Natural killer cell (primary cell): ENCODE measurements at regions not wholly inside any gene's neighbourhood (a gene's known extent, or its start where the extent isn't known, plus 50 kb on each side); places are given as distances from the start of the nearest gene placed in this dataset.

Experiments
- ATAC-seq, 3 donors: fragments of 150-1000 bp in 2 of 3; fragments of 200-7000 bp in 1 of 3; cut with Tn5 transposase; 1 replicate in 1 of 3; 2 replicates in 2 of 3; pipeline ENCODE4 v1.10.0; 2021; ENCODE audit warnings: mild to moderate bottlenecking in 2 of 3, moderate library complexity in 2 of 3
- DNase-seq, 2 donors: peaks; one replicate each; pipeline versions ENCODE4 v3.0.0 to v3.0.0-alpha.2; 2013 to 2021; ENCODE audit warnings: mixed read lengths in 1 of 2
- H3K27ac ChIP-seq: one replicate; pipeline ENCODE4 v1.5.1; 2013; ENCODE audit warnings: mild to moderate bottlenecking, low read length
- H3K27me3 ChIP-seq: one replicate; pipeline ENCODE4 v1.6.1; 2013; ENCODE audit warnings: low read length; ENCODE audit not compliant: control insufficient read depth, insufficient read depth
- H3K36me3 ChIP-seq: one replicate; pipeline ENCODE4 v1.6.1; 2013; ENCODE audit warnings: low read length; ENCODE audit not compliant: control insufficient read depth, insufficient read depth
- H3K4me1 ChIP-seq: one replicate; pipeline ENCODE4 v1.6.1; 2013; ENCODE audit warnings: low read length; ENCODE audit not compliant: control insufficient read depth, insufficient read depth
- H3K4me3 ChIP-seq: one replicate; pipeline ENCODE4 v1.5.1; 2013; ENCODE audit warnings: low read length
- H3K9me3 ChIP-seq: one replicate; pipeline ENCODE4 v1.6.1; 2013; ENCODE audit warnings: low read length; ENCODE audit not compliant: control insufficient read depth, insufficient read depth
- H3K27ac Mint-ChIP-seq, 2 donors: one replicate each; pipeline ENCODE4 v1.8.0; 2022; ENCODE audit warnings: mild to moderate bottlenecking in 2 of 2, mixed read lengths in 2 of 2, moderate library complexity in 1 of 2
- H3K27me3 Mint-ChIP-seq, 2 donors: one replicate each; pipeline ENCODE4 v1.8.0; 2022; ENCODE audit warnings: low read depth in 2 of 2, mixed read lengths in 2 of 2
- H3K36me3 Mint-ChIP-seq: one replicate; pipeline ENCODE4 v1.8.0; 2022; ENCODE audit warnings: mixed read lengths
- H3K4me1 Mint-ChIP-seq, 2 donors: one replicate each; pipeline ENCODE4 v1.8.0; 2022; ENCODE audit warnings: mixed read lengths in 2 of 2
- H3K4me3 Mint-ChIP-seq: one replicate; pipeline ENCODE4 v1.8.0; 2022; ENCODE audit warnings: mild to moderate bottlenecking, moderate library complexity, mixed read lengths
- H3K9me3 Mint-ChIP-seq, 2 donors: one replicate each; pipeline ENCODE4 v1.8.0; 2022; ENCODE audit warnings: mixed read lengths in 2 of 2
- WGBS: methylation state at CpG from one replicate; pipeline ENCODE4 v1.1.7; 2013; ENCODE audit warnings: missing lambda C conversion rate; ENCODE audit not compliant: insufficient coverage; 5-methylcytosine and 5-hydroxymethylcytosine counted together
- intact Hi-C: fragments of 100-400 bp; cut with micrococcal nuclease; formaldehyde crosslinking; loops from one replicate; pipeline ENCODE4 v1.14.2; 2022
- TF ChIP-seq, protein P1 (sequence below): fragments of 200-600 bp; IDR thresholded peaks from one replicate; pipeline ENCODE4 v1.8.0; 2022; ENCODE audit warnings: antibody characterized with exemption

DNA sequence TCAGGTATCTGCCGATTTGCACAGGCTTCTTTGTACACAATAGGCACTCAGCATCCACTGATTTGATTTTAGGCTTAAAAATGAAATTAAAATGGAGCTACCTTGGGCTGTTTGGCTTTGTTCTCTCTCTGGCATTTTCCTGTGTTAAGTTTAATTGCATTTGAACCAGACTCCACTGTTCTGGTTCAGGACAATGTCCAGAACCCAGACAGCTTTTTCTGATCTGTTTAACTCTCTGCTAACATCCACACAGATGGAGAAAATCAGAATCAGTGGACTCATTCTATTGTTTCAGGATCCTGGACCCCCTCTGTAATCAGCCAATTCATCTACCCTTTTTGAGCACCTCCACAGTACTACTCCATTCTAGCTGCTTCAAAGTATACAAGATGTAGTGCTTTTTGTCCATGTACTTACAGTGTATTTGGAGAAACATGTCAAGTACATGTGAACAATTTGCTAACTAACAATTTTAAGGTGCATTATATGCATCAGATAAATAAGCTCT lies 248.1 kb downstream of the PTBP2 start:
- H3K27me3 Mint-ChIP-seq: peaks cover 14 to 17% of the 10 kb centered on the region in 2 donors
- ATAC-seq: no peak
- Histone ChIP-seq H3K27me3 (peaks cover 3% of the 10 kb centered on the region), H3K27ac (no peak overlapping the region), H3K4me1 (no peaks in the 10 kb centered on the region), H3K4me3 (no peak overlapping the region), H3K9me3 (no peaks in the 10 kb centered on the region), H3K36me3 (no peaks in the 10 kb centered on the region)
- H3K9me3 Mint-ChIP-seq: no peaks in the 10 kb centered on the region
- intact Hi-C loops: loop anchor here (10.0 kb wide), 1 partner anchor 855 kb away; no protein-coding TSS in a partner anchor
- WGBS: 79% methylated on average over 1 of the region's 1 CpG
- no peak overlapping the region for H3K4me3 Mint-ChIP-seq
- DNase-seq: no peak
- H3K36me3 Mint-ChIP-seq: no peaks in the 10 kb centered on the region
- H3K4me1 Mint-ChIP-seq: no peaks in the 10 kb centered on the region
- TF ChIP-seq, protein P1, sequence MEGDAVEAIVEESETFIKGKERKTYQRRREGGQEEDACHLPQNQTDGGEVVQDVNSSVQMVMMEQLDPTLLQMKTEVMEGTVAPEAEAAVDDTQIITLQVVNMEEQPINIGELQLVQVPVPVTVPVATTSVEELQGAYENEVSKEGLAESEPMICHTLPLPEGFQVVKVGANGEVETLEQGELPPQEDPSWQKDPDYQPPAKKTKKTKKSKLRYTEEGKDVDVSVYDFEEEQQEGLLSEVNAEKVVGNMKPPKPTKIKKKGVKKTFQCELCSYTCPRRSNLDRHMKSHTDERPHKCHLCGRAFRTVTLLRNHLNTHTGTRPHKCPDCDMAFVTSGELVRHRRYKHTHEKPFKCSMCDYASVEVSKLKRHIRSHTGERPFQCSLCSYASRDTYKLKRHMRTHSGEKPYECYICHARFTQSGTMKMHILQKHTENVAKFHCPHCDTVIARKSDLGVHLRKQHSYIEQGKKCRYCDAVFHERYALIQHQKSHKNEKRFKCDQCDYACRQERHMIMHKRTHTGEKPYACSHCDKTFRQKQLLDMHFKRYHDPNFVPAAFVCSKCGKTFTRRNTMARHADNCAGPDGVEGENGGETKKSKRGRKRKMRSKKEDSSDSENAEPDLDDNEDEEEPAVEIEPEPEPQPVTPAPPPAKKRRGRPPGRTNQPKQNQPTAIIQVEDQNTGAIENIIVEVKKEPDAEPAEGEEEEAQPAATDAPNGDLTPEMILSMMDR: no peak
- H3K27ac Mint-ChIP-seq: no peak overlapping the region

DNA sequence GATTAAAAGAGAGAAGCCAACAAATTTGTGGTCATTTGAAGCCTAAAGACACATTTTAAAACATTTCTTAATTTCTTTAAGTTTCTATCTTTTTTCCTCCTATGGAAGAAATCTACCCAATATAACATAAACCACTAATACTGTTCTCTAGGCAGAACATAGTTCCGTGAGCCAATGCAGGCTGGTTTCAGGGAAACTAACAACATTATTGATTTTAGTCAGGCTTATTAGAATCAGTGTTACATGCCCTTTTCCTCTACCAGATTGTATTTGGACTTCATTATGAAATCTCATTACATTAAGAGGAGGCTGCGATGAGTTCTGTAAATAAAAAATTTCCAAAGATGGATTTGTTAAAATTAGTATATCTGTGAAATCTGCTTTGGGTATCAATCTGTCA lies 249.9 kb downstream of the PTBP2 start:
- intact Hi-C loops: no loop called here
- H3K9me3 Mint-ChIP-seq: no peaks in the 10 kb centered on the region
- Histone ChIP-seq H3K36me3 (no peaks in the 10 kb centered on the region), H3K9me3 (no peaks in the 10 kb centered on the region), H3K27ac (no peak overlapping the region), H3K4me3 (no peak overlapping the region), H3K4me1 (no peaks in the 10 kb centered on the region), H3K27me3 (no peaks in the 10 kb centered on the region)
- H3K4me3 Mint-ChIP-seq: no peak overlapping the region
- 100% methylated on average over 1 of the region's 2 CpGs for whole genome bisulfite sequencing
- peaks cover 14 to 26% of the 10 kb centered on the region in 2 donors for H3K27me3 Mint-ChIP-seq
- TF ChIP-seq, protein P1: no peak
- H3K36me3 Mint-ChIP-seq: no peaks in the 10 kb centered on the region
- no peak overlapping the region for H3K27ac Mint-ChIP-seq
- no peak for DNase-seq
- H3K4me1 Mint-ChIP-seq: no peaks in the 10 kb centered on the region
- no peak for ATAC-seq

DNA sequence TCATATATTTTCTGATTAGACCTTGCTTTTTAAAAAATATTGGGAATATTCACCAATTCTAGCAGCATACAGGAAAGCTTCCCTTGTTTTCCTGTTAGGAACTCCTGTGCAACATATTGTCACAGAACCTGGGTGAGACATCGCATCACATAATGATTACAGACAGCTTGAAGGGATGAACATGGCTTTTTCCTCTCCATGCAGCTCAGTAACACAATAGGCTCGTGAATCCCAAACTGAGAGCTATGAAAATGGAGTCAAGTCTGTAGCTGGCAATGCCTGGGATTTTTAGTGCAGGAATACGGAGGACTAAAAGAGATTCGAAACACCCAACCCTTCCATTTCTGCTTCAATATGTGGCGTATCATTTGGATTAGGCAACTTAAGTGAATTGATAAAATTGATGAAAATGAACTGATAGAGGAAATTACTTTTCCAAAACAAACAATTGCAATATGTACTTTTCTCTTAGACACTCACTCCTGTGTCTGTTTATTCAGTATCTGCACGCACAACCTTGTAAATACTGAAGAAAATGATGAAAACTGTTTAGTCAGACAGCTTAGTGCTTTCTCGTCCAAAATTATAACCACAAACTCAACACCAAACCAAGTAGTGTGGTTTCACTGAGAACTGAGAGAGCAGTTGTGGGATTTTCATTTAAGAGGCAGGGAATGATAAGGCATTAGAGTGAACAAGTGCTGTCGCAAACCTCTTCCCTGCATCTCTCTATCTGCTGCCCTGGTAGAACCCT lies 250.4 kb downstream of the PTBP2 start:
- H3K27me3 Mint-ChIP-seq: peaks cover 14 to 26% of the 10 kb centered on the region in 2 donors
- no peaks in the 10 kb centered on the region for H3K9me3 ChIP-seq
- ATAC-seq: no peak

More for the DNA sequence above, 250.4 kb downstream of the PTBP2 start:
- no peaks in the 10 kb centered on the region for H3K4me1 Mint-ChIP-seq
- 79% methylated on average over 4 of the region's 8 CpGs for WGBS
- no peak overlapping the region for H3K27ac ChIP-seq
- no peaks in the 10 kb centered on the region for H3K36me3 ChIP-seq
- no peak overlapping the region for H3K4me3 ChIP-seq
- intact Hi-C loops: no loop called here
- H3K36me3 Mint-ChIP-seq: no peaks in the 10 kb centered on the region
- TF ChIP-seq, protein P1: no peak
- no peaks in the 10 kb centered on the region for H3K4me1 ChIP-seq
- no peak overlapping the region for H3K4me3 Mint-ChIP-seq
- no peaks in the 10 kb centered on the region for H3K9me3 Mint-ChIP-seq
- no peak for DNase-seq
- no peak overlapping the region for H3K27ac Mint-ChIP-seq
- H3K27me3 ChIP-seq: no peaks in the 10 kb centered on the region
